ENCODE measurements at regions not wholly inside any gene's neighbourhood (a gene's known extent, or its start where the extent isn't known, plus 50 kb on each side); places are given as distances from the start of the nearest gene placed in this dataset.

GRCh38 chr10:29063806-29064644, 224.8 kb upstream of the LYZL1 start:
- Histone ChIP-seq H3K27ac (ENCODE audit: insufficient read depth, low read length) (no peak overlapping the region), H3K4me1 (ENCODE audit: control insufficient read depth, extremely low read depth, insufficient read depth, low read length) (no peaks in the 10 kb centered on the region), H3K9me3 (ENCODE audit: control insufficient read depth, insufficient read depth, low read depth, low read length) (no peaks in the 10 kb centered on the region), H4K20me1 (ENCODE audit: control insufficient read depth, extremely low read depth, insufficient read depth, low read length) (no peaks in the 10 kb centered on the region), H3K36me3 (ENCODE audit: control insufficient read depth, insufficient read depth, low read length) (no peaks in the 10 kb centered on the region), H2AFZ (ENCODE audit: low read length) (no peak overlapping the region), H3K9ac (ENCODE audit: insufficient read depth, low read length) (no peak overlapping the region), H3K4me2 (ENCODE audit: extremely low read depth, insufficient read depth, low read length) (no peak overlapping the region), H3K27me3 (ENCODE audit: control insufficient read depth, insufficient read depth, low read length) (no peaks in the 10 kb centered on the region), H3K79me2 (ENCODE audit: control insufficient read depth, insufficient read depth, low read length) (no peaks in the 10 kb centered on the region), H3K4me3 (replicated peaks in 1 of 4; ENCODE audit: control extremely low read depth in 1 of 4, insufficient read depth in 1 of 4, low read depth in 3 of 4, low read length in 4 of 4) (no peak overlapping the region)
- DNase-seq (ENCODE audit: low read depth in 2 of 2) = peak; percentile 23 to 87
- TF ChIP-seq EZH2 (IDR thresholded peaks at IDR 0.05; ENCODE audit: low read length, missing control alignments) = no peak
- TF ChIP-seq, protein P1, sequence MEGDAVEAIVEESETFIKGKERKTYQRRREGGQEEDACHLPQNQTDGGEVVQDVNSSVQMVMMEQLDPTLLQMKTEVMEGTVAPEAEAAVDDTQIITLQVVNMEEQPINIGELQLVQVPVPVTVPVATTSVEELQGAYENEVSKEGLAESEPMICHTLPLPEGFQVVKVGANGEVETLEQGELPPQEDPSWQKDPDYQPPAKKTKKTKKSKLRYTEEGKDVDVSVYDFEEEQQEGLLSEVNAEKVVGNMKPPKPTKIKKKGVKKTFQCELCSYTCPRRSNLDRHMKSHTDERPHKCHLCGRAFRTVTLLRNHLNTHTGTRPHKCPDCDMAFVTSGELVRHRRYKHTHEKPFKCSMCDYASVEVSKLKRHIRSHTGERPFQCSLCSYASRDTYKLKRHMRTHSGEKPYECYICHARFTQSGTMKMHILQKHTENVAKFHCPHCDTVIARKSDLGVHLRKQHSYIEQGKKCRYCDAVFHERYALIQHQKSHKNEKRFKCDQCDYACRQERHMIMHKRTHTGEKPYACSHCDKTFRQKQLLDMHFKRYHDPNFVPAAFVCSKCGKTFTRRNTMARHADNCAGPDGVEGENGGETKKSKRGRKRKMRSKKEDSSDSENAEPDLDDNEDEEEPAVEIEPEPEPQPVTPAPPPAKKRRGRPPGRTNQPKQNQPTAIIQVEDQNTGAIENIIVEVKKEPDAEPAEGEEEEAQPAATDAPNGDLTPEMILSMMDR (conservative IDR thresholded peaks at IDR 0.05 in 1 of 2, IDR thresholded peaks at IDR 0.05 in 1 of 2; ENCODE audit: low read depth in 1 of 2, low read length in 2 of 2) = no peak

- H3K27ac ChIP-seq (ENCODE audit: insufficient read depth, low read length) = no peak overlapping the region
- no peak overlapping the region for H3K4me3 ChIP-seq (replicated peaks in 1 of 4; ENCODE audit: control extremely low read depth in 1 of 4, insufficient read depth in 1 of 4, low read depth in 3 of 4, low read length in 4 of 4)
- no peak overlapping the region for H3K9ac ChIP-seq (ENCODE audit: insufficient read depth, low read length)
- H2AFZ ChIP-seq (ENCODE audit: low read length) = no peak overlapping the region
- no peaks in the 10 kb centered on the region for H4K20me1 ChIP-seq (ENCODE audit: control insufficient read depth, extremely low read depth, insufficient read depth, low read length)
- no peaks in the 10 kb centered on the region for H3K4me1 ChIP-seq (ENCODE audit: control insufficient read depth, extremely low read depth, insufficient read depth, low read length)
- H3K27me3 ChIP-seq (ENCODE audit: control insufficient read depth, insufficient read depth, low read length) = no peaks in the 10 kb centered on the region
- H3K9me3 ChIP-seq (ENCODE audit: control insufficient read depth, insufficient read depth, low read depth, low read length) = no peaks in the 10 kb centered on the region
- H3K36me3 ChIP-seq (ENCODE audit: control insufficient read depth, insufficient read depth, low read length) = no peaks in the 10 kb centered on the region
- TF ChIP-seq, protein P1 (conservative IDR thresholded peaks at IDR 0.05 in 1 of 2, IDR thresholded peaks at IDR 0.05 in 1 of 2; ENCODE audit: low read depth in 1 of 2, low read length in 2 of 2) = no peak
- no peak for TF ChIP-seq EZH2 (IDR thresholded peaks at IDR 0.05; ENCODE audit: low read length, missing control alignments)
- DNase-seq (ENCODE audit: low read depth in 2 of 2) = peak in 1 of 2 donors; percentile 14
- H3K4me2 ChIP-seq (ENCODE audit: extremely low read depth, insufficient read depth, low read length) = no peak overlapping the region
- H3K79me2 ChIP-seq (ENCODE audit: control insufficient read depth, insufficient read depth, low read length) = no peaks in the 10 kb centered on the region
These were observed 224.2 kb upstream of the LYZL1 start for GRCh38 chr10:29064680-29065079.

- H3K27ac ChIP-seq (ENCODE audit: insufficient read depth, low read length) = no peak overlapping the region
- no peaks in the 10 kb centered on the region for H4K20me1 ChIP-seq (ENCODE audit: control insufficient read depth, extremely low read depth, insufficient read depth, low read length)
- H2AFZ ChIP-seq (ENCODE audit: low read length) = no peak overlapping the region
- no peaks in the 10 kb centered on the region for H3K9me3 ChIP-seq (ENCODE audit: control insufficient read depth, insufficient read depth, low read depth, low read length)
- H3K4me2 ChIP-seq (ENCODE audit: extremely low read depth, insufficient read depth, low read length) = no peak overlapping the region
- TF ChIP-seq EZH2 (IDR thresholded peaks at IDR 0.05; ENCODE audit: low read length, missing control alignments) = no peak
- TF ChIP-seq, protein P1 (conservative IDR thresholded peaks at IDR 0.05 in 1 of 2, IDR thresholded peaks at IDR 0.05 in 1 of 2; ENCODE audit: low read depth in 1 of 2, low read length in 2 of 2) = no peak
- no peaks in the 10 kb centered on the region for H3K4me1 ChIP-seq (ENCODE audit: control insufficient read depth, extremely low read depth, insufficient read depth, low read length)
- no peaks in the 10 kb centered on the region for H3K79me2 ChIP-seq (ENCODE audit: control insufficient read depth, insufficient read depth, low read length)
- no peaks in the 10 kb centered on the region for H3K36me3 ChIP-seq (ENCODE audit: control insufficient read depth, insufficient read depth, low read length)
- peak in 1 of 2 donors; percentile 67 for DNase-seq (ENCODE audit: low read depth in 2 of 2)
- H3K4me3 ChIP-seq (replicated peaks in 1 of 4; ENCODE audit: control extremely low read depth in 1 of 4, insufficient read depth in 1 of 4, low read depth in 3 of 4, low read length in 4 of 4) = no peak overlapping the region
- H3K9ac ChIP-seq (ENCODE audit: insufficient read depth, low read length) = no peak overlapping the region
- H3K27me3 ChIP-seq (ENCODE audit: control insufficient read depth, insufficient read depth, low read length) = no peaks in the 10 kb centered on the region
These were observed 221.7 kb upstream of the LYZL1 start for GRCh38 chr10:29067161-29067560.

Data from fibroblast of lung (primary cell).